K562 (cell line): ENCODE measurements at regions not wholly inside any gene's neighbourhood (a gene's known extent, or its start where the extent isn't known, plus 50 kb on each side); places are given as distances from the start of the nearest gene placed in this dataset.

Source experiments
- ARID2 ChIP-seq: fragments of 450-650 bp; IDR thresholded peaks from 2 replicates; pipeline ENCODE4 v1.6.1; 2017; ENCODE audit warnings: antibody characterized with exemption, mild to moderate bottlenecking
- CBFB ChIP-seq: sonication (generic); formaldehyde crosslinking; IDR thresholded peaks from 2 replicates; pipeline ENCODE4 v1.4.0; 2020; ENCODE audit warnings: mild to moderate bottlenecking, missing genetic modification reagents
- CBX8 ChIP-seq: fragments of 200-600 bp; sonication (generic); IDR thresholded peaks from 2 replicates; pipeline ENCODE4 v1.6.1; 2012; ENCODE audit warnings: borderline replicate concordance, mixed run types, low read depth, mild to moderate bottlenecking, moderate library complexity, mixed read lengths, low read length, control low read depth, inconsistent platforms; ENCODE audit not compliant: poor library complexity, severe bottlenecking; ENCODE audit errors: extremely low read depth
- CHAMP1 ChIP-seq: fragments of 450-650 bp; IDR thresholded peaks from 2 replicates; pipeline ENCODE4 v1.6.1; 2016; ENCODE audit warnings: mild to moderate bottlenecking
- DMBX1 ChIP-seq: fragments of 250-450 bp; sonication (Bioruptor Pico); IDR thresholded peaks from 2 replicates; pipeline ENCODE4 v1.8.0; 2022; ENCODE audit warnings: inconsistent platforms, mild to moderate bottlenecking, moderate library complexity, borderline replicate concordance
- FOXK2 ChIP-seq, 2 experiments: fragments of 450-650 bp; IDR thresholded peaks in 1 of 2; conservative IDR thresholded peaks in 1 of 2; 2 replicates each; pipeline ENCODE4 v1.6.1; 2016; ENCODE audit warnings: low read depth in 2 of 2, mild to moderate bottlenecking in 1 of 2
- FOXP1 ChIP-seq: sonication (generic); formaldehyde crosslinking; IDR thresholded peaks from 2 replicates; pipeline ENCODE4 v1.8.0; 2022; ENCODE audit warnings: mild to moderate bottlenecking, missing genetic modification reagents
- HNRNPUL1 ChIP-seq: fragments of 200-400 bp; formaldehyde crosslinking; IDR thresholded peaks from 2 replicates; pipeline ENCODE4 v1.6.1; 2017; ENCODE audit warnings: low read length
- JUNB ChIP-seq: fragments of 450-650 bp; formaldehyde crosslinking; conservative IDR thresholded peaks from 2 replicates; pipeline ENCODE4 v1.4.0; 2020; ENCODE audit warnings: mild to moderate bottlenecking
- NR2C2 ChIP-seq, 2 experiments: fragments of 200-800 bp in 1 of 2; sonication (Bioruptor generic) in 1 of 2; sonication (generic) in 1 of 2; formaldehyde crosslinking in 1 of 2; IDR thresholded peaks; 2 replicates each; pipeline versions ENCODE4 v1.6.1 to v1.8.0; 2016 to 2022; ENCODE audit warnings: mild to moderate bottlenecking in 1 of 2, missing compliant biosample characterization in 1 of 2, missing genetic modification characterization in 1 of 2, missing genetic modification reagents in 1 of 2
- RB1 ChIP-seq: fragments of 450-650 bp; IDR thresholded peaks from 2 replicates; pipeline ENCODE4 v1.6.1; 2017; ENCODE audit warnings: low read depth, mild to moderate bottlenecking
- REST ChIP-seq, 2 experiments: fragments of 450-650 bp; formaldehyde crosslinking in 1 of 2; IDR thresholded peaks; 2 replicates each; pipeline versions ENCODE4 v1.4.0 to v1.6.1; 2014 to 2020; ENCODE audit warnings: mild to moderate bottlenecking in 2 of 2, borderline replicate concordance in 1 of 2, low read depth in 1 of 2
- SMC3 ChIP-seq: conservative IDR thresholded peaks from 2 replicates; pipeline ENCODE4 v1.6.1; 2011; ENCODE audit warnings: low read depth, low read length, improper control_type of control experiment; ENCODE audit not compliant: insufficient read depth
- TF ChIP-seq, protein P1 (sequence below): fragments of 450-650 bp; formaldehyde crosslinking; IDR thresholded peaks from 2 replicates; pipeline ENCODE4 v1.4.0; 2020; ENCODE audit warnings: mild to moderate bottlenecking, moderate library complexity

DNA sequence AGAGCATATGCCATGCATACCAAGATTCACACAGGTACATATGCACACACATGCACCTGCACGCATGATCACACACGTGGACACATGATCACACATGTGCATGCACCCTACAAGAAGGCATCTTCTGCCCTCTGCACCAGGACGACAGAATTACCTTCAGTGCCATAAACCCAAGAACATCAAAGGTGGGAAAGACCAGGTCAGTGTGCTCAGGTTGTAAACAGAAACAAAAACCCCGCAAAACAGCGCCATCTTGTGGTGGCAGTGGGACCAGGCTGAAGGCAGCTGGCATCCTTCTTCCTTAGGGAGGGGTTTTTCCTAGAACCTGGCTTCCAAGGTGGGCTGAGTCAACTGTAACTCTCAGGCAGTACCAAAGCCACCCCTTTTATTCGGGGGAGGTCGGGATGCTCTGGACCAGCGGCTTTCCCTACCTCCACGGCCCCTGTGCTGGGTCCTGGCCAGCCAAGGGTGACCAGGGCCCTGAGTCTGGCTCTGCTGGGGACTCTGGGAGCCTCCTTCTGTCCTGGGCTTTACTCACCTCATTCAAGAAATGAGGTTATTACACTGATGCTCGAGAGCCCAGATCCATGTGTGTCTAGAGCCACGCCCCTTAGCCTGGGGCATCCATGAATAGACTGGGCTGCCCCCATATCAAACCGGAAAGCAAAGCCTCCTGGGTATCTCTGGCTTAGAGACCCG lies 69.4 kb upstream of the FGF3 start (continued):
- peak; percentile 51; the same call in 1 of the 2 replicates for TF ChIP-seq REST (IDR thresholded peaks at IDR 0.05; ENCODE audit: borderline replicate concordance)
- no peak for TF ChIP-seq REST (CRISPR knock-in tag; IDR thresholded peaks at IDR 0.05; ENCODE audit: low read depth)
- TF ChIP-seq JUNB (CRISPR knock-in tag), result no peak
- peak; percentile 27 to 65; a peak in 2 of 4 replicates for TF ChIP-seq FOXK2 (conservative IDR thresholded peaks at IDR 0.05 in 1 of 2, IDR thresholded peaks at IDR 0.05 in 1 of 2; ENCODE audit: low read depth in 2 of 2)
- TF ChIP-seq ARID2, result 0 out of 2 replicates have a peak, but pooled peaks have one; percentile 14
- TF ChIP-seq CBFB (CRISPR knock-in tag), result 0 out of 2 replicates have a peak, but pooled peaks have one; percentile 76
- TF ChIP-seq, protein P1, sequence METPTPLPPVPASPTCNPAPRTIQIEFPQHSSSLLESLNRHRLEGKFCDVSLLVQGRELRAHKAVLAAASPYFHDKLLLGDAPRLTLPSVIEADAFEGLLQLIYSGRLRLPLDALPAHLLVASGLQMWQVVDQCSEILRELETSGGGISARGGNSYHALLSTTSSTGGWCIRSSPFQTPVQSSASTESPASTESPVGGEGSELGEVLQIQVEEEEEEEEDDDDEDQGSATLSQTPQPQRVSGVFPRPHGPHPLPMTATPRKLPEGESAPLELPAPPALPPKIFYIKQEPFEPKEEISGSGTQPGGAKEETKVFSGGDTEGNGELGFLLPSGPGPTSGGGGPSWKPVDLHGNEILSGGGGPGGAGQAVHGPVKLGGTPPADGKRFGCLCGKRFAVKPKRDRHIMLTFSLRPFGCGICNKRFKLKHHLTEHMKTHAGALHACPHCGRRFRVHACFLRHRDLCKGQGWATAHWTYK, result no peak
- TF ChIP-seq DMBX1 (CRISPR knock-in tag), result no peak
- no peak for TF ChIP-seq CBX8
- TF ChIP-seq RB1, result 0 out of 2 replicates have a peak, but pooled peaks have one; percentile 39
- peak; percentile 87 for TF ChIP-seq SMC3
- TF ChIP-seq NR2C2 (CRISPR knock-in tag; IDR thresholded peaks at IDR 0.05), result no peak
- no peak for TF ChIP-seq NR2C2 (tag; IDR thresholded peaks at IDR 0.05)
- TF ChIP-seq HNRNPUL1, result no peak
- no peak for TF ChIP-seq CHAMP1
- TF ChIP-seq FOXP1 (CRISPR knock-in tag), result peak; percentile 51; the same call in 1 of the 2 replicates
